HFFc6 (cell line): ENCODE measurements at regions not wholly inside any gene's neighbourhood (a gene's known extent, or its start where the extent isn't known, plus 50 kb on each side); places are given as distances from the start of the nearest gene placed in this dataset.

Experiments
- DNase-seq: peaks from one replicate; pipeline ENCODE4 v3.0.0-alpha.2; 2018
- H3K27ac Mint-ChIP-seq: 2 replicates; pipeline ENCODE4 v1.8.0; 2020; ENCODE audit warnings: mild to moderate bottlenecking, mixed read lengths
- H3K27me3 Mint-ChIP-seq: 2 replicates; pipeline ENCODE4 v1.8.0; 2021; ENCODE audit warnings: mild to moderate bottlenecking, moderate library complexity, mixed read lengths; ENCODE audit not compliant: insufficient read depth
- H3K36me3 Mint-ChIP-seq: 2 replicates; pipeline ENCODE4 v1.8.0; 2021; ENCODE audit warnings: low read depth, mixed read lengths
- H3K4me1 Mint-ChIP-seq: 2 replicates; pipeline ENCODE4 v1.8.0; 2020; ENCODE audit warnings: low read depth, mixed read lengths
- H3K4me3 Mint-ChIP-seq: 2 replicates; pipeline ENCODE4 v1.8.0; 2020; ENCODE audit warnings: mild to moderate bottlenecking, moderate library complexity, mixed read lengths
- H3K9me3 Mint-ChIP-seq: 2 replicates; pipeline ENCODE4 v1.8.0; 2020; ENCODE audit warnings: mild to moderate bottlenecking, mixed read lengths
- TF ChIP-seq, protein P1 (sequence below): fragments of 200-600 bp; sonication (generic); IDR thresholded peaks from 2 replicates; pipeline ENCODE4 v1.5.0; 2021; ENCODE audit warnings: antibody characterized with exemption, mild to moderate bottlenecking

DNA sequence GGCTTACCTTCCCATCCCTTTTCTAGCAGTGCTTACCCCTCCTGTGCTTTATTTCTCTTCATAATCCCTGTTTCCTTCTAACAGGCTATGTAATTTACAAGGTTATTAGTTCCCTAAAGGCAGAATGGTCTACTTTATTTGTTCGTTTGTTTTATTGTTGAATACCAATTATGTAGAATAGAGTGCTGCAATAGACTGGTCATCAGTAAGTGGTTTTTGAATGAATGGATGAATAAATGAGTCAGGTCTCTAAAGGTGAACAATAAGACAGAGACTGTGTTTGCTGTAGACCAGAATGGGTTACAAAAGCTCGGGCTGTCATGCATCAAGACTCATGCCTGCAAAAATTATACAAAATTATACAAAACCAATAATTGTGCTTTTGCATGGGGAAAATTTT lies 332.0 kb downstream of the IRS1 start:
- DNase-seq, result no peak
- no peak overlapping the region for H3K27ac Mint-ChIP-seq
- peaks cover 3% of the 10 kb centered on the region for H3K36me3 Mint-ChIP-seq
- peaks cover 3% of the 10 kb centered on the region for H3K9me3 Mint-ChIP-seq
- no peak overlapping the region for H3K4me3 Mint-ChIP-seq
- TF ChIP-seq, protein P1, sequence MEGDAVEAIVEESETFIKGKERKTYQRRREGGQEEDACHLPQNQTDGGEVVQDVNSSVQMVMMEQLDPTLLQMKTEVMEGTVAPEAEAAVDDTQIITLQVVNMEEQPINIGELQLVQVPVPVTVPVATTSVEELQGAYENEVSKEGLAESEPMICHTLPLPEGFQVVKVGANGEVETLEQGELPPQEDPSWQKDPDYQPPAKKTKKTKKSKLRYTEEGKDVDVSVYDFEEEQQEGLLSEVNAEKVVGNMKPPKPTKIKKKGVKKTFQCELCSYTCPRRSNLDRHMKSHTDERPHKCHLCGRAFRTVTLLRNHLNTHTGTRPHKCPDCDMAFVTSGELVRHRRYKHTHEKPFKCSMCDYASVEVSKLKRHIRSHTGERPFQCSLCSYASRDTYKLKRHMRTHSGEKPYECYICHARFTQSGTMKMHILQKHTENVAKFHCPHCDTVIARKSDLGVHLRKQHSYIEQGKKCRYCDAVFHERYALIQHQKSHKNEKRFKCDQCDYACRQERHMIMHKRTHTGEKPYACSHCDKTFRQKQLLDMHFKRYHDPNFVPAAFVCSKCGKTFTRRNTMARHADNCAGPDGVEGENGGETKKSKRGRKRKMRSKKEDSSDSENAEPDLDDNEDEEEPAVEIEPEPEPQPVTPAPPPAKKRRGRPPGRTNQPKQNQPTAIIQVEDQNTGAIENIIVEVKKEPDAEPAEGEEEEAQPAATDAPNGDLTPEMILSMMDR, result no peak
- H3K4me1 Mint-ChIP-seq, result no peaks in the 10 kb centered on the region
- no peaks in the 10 kb centered on the region for H3K27me3 Mint-ChIP-seq

DNA sequence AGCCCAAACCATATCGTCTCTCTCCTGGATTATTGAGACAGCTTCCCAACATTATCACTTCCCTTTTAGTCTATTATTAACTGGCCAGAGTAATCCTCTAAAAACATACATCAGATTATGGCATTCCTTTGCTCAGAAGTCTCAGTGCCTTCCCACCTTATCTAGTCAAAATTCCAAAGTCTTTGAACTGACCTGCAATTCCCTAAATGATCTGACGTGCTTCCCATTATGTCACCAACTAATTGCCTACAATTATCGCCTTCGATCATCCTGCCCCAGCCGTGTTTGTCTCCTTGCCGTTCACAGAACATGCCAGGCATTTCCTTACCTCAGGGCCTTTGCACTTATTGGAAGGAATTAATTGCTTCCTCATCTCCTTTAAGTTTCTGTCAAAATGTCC lies 332.4 kb downstream of the IRS1 start:
- H3K9me3 Mint-ChIP-seq, result peaks cover 7% of the 10 kb centered on the region
- H3K4me1 Mint-ChIP-seq, result no peaks in the 10 kb centered on the region; the same call in 1 of the 2 replicates
- H3K4me3 Mint-ChIP-seq, result no peak overlapping the region
- H3K36me3 Mint-ChIP-seq, result peaks cover 6% of the 10 kb centered on the region
- H3K27me3 Mint-ChIP-seq, result no peaks in the 10 kb centered on the region
- H3K27ac Mint-ChIP-seq, result no peak overlapping the region
- TF ChIP-seq, protein P1, result no peak
- no peak for DNase-seq

DNA sequence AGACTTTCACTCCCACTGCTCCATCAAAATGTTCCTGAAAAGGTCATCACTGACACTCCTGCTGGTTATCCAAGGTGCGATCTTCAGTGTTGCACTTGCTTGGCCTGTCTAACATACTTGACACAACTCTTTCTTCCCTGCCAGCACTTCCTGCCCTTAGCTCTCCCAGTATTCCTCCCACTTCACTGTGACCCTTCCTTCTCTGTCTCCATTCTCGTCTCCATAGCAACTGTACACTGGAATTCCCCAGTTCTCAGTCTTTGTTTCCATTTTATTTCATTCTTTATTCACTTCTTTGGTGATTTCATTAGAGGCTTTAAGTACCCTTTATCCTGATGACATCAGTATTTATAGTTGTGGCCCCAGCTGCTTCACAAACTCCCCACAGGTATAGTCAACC lies 333.0 kb downstream of the IRS1 start:
- H3K36me3 Mint-ChIP-seq, result peaks cover 6% of the 10 kb centered on the region
- H3K4me1 Mint-ChIP-seq, result peaks cover 6% of the 10 kb centered on the region; the same call in 1 of the 2 replicates
- DNase-seq, result no peak
- TF ChIP-seq, protein P1, result no peak
- H3K27ac Mint-ChIP-seq, result no peak overlapping the region
- H3K27me3 Mint-ChIP-seq, result peaks cover 2% of the 10 kb centered on the region; the same call in 1 of the 2 replicates
- H3K4me3 Mint-ChIP-seq, result no peak overlapping the region
- H3K9me3 Mint-ChIP-seq, result peaks cover 8% of the 10 kb centered on the region

DNA sequence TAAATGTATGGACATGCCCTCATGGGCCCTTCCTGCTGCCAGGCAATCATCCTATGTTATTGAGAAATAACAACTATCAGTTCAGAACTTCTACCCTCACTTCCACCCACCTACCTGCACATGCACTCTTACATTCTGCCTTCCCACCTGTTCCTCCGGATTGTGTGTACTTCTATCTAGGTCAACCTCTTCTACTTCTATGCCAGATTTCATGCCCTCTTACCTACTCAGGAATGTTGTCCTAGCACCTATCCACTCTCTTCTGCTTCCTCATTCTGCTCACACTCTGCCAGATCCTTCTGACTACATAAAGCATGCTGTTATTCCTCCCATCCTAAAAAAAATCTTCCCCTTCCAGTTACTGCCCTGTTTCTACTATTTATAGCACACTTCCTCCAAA lies 333.5 kb downstream of the IRS1 start:
- TF ChIP-seq, protein P1, result no peak
- Mint-ChIP-seq H3K27ac (no peak overlapping the region), H3K9me3 (peaks cover 8% of the 10 kb centered on the region), H3K4me3 (no peak overlapping the region), H3K27me3 (peaks cover 2% of the 10 kb centered on the region; the same call in 1 of the 2 replicates), H3K36me3 (peaks cover 6% of the 10 kb centered on the region), H3K4me1 (peaks cover 7% of the 10 kb centered on the region; the same call in 1 of the 2 replicates)
- no peak for DNase-seq

DNA sequence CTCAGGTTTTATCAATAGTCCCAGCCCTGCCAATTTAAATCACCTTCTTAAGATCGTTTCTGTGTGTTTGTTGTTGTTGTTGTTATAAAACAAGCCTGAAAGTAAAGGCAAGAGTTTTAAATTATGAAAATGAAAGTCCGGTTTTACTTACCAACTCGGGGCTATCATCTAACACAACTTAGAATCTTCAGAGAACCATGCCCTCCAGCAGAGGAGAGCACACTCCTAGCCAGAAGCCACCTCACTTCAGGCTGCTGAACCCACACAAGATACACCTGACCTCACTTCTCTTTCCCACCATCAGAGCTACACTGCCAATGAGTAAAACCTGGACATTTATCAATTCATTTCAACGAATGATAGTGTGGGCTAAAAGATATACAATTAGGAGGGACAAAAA lies 335.2 kb downstream of the IRS1 start:
- Mint-ChIP-seq H3K27ac (no peak overlapping the region), H3K36me3 (peaks cover 6% of the 10 kb centered on the region), H3K27me3 (peaks cover 2% of the 10 kb centered on the region; the same call in 1 of the 2 replicates), H3K4me1 (peaks cover 7% of the 10 kb centered on the region; the same call in 1 of the 2 replicates), H3K4me3 (no peak overlapping the region), H3K9me3 (peaks cover 8% of the 10 kb centered on the region)
- TF ChIP-seq, protein P1, result no peak
- no peak for DNase-seq

DNA sequence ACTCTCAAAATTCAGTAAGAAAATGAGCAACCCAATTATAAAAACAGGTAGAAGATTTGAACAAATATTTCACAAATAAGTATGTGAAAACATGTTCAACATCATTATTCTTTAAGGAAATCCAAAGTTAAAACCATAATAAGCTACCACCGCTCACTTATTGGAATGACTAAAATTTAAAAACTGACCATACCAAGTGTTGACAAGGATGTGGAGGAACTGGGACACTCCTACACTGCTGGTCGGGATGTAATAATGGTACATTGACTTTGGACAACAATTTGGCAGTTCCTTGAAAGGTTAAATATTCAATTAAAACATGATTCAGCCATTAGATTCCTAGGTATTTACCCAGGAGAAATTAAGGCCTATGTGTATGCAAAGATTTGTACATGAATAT lies 336.5 kb downstream of the IRS1 start:
- H3K27ac Mint-ChIP-seq, result no peak overlapping the region
- peaks cover 2% of the 10 kb centered on the region; the same call in 1 of the 2 replicates for H3K27me3 Mint-ChIP-seq
- H3K4me3 Mint-ChIP-seq, result no peak overlapping the region
- no peak for DNase-seq
- peaks cover 7% of the 10 kb centered on the region; the same call in 1 of the 2 replicates for H3K4me1 Mint-ChIP-seq
- TF ChIP-seq, protein P1, result no peak
- peaks cover 6% of the 10 kb centered on the region for H3K36me3 Mint-ChIP-seq
- H3K9me3 Mint-ChIP-seq, result peaks cover 8% of the 10 kb centered on the region
